ENCODE measurements at regions not wholly inside any gene's neighbourhood (a gene's known extent, or its start where the extent isn't known, plus 50 kb on each side); places are given as distances from the start of the nearest gene placed in this dataset.
A peak's percentile ranks its signal among the peaks of the same experiment; 100 is the strongest.

DNA sequence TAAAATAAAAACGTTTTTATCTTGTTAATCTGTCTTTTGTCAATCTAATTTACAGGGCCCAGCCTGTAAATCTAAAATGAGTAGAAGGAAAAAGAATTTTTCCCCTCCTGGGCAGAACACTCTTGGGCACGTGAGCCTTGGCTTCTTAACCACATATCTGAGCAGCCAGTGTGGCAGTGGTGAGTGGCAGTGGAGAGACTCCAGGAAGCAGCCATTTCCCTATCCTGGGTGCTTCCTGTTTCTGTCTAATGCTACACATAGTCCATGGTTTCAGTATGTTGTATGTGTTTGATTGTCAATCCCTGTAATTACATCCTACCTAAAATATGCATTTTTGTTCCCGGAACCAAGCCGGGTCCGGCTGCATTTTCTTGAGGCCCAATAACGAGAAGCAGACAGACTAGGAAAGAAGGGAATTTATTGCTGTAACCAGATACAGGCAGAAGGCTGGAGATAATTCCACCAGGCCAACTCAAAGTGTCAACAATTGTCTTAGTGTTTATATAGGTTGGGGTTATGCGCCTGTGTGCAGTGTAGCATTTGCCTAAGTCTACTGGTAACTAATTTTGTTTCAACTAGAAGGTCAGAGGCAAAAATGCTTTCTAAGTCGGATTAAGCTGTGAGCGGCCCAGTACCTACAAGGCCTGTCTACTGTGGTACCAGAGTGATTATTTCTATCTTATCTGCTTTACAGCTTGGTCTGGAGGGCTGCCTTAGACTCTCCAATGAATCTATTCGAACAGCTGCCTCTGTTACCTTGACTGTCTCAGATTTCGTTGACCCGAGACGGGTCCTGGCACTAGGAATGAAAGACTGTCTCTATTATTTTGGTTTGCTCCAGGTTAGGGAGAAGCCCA lies 82.4 kb upstream of the RESF1 start:
- in situ Hi-C loops (cut with MboI; ENCODE audit: low pct_unique_long_range_greater_than_20kb, low sequenced_read_pairs, unreplicated experiment) = no loop called here
- no peak for DNase-seq (ENCODE audit: low spot score)
- no peak for TF ChIP-seq CTCF (IDR thresholded peaks at IDR 0.05; ENCODE audit: extremely low read depth, insufficient read depth, missing control alignments)

DNA sequence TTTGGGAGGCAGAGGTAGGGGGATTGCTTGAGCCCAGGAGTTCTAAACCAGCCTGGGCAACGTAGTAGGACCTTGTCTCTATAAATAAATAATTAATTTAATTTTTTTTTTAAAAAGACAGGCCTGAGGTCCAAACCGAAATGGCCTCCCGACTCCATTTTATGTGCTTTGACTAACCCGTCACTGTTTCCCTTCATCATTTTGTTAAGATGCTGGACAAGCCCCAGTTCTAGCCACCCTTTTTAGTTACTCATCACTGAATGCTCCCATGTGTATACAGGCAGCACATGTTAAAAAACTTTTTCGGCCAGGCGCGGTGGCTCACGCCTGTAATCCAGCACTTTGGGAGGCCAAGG lies 83.6 kb upstream of the RESF1 start:
- no peak for TF ChIP-seq CTCF (IDR thresholded peaks at IDR 0.05; ENCODE audit: extremely low read depth, insufficient read depth, missing control alignments)
- in situ Hi-C loops (cut with MboI; ENCODE audit: low pct_unique_long_range_greater_than_20kb, low sequenced_read_pairs, unreplicated experiment) = no loop called here
- no peak for DNase-seq (ENCODE audit: low spot score)

GRCh38 chr12:31874961-31875608 lies 84.1 kb upstream of the RESF1 start:
- no peak for TF ChIP-seq CTCF (IDR thresholded peaks at IDR 0.05; ENCODE audit: extremely low read depth, insufficient read depth, missing control alignments)
- in situ Hi-C loops (cut with MboI; ENCODE audit: low pct_unique_long_range_greater_than_20kb, low sequenced_read_pairs, unreplicated experiment) = no loop called here
- DNase-seq (ENCODE audit: low spot score) = peak; percentile 65

DNA sequence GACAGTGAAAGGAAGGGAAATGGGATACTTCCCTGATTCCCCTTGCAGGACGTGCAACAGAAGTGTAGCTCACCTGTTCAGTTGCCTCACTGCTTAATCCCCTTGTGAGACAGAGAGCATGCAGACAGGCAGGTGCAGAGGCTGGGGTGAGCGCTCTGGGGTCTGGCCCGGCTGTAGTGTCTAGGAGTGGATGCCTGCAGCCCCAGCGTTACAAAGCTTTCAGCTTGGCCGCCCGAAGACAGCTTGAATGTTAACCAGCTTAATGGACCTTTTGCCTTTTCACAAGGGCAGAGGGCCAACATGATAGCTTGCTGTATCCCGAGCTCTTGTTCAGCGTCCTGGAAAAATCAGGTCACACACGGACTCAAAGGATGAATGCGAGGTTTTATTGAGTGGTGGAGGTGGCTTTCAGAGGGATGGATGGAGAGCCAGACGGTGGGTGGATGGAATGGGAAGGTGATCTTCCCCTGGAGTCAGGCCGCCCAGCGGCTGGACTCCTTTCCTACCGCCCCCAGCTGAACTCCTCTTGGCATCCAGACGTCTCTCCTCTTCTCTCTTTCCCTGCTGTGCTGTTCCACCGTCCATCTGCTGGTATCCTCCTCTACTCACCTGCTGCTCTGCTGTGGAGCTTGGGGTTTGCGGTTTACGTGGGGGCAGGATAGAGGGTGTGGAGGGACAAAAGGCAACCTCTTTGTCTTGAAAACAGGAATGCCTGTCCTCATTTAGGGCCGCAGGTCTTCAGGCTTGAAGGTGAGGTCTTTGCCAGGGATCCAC lies 86.2 kb upstream of the RESF1 start:
- DNase-seq (ENCODE audit: low spot score) = no peak
- in situ Hi-C loops (cut with MboI; ENCODE audit: low pct_unique_long_range_greater_than_20kb, low sequenced_read_pairs, unreplicated experiment) = no loop called here
- TF ChIP-seq CTCF (IDR thresholded peaks at IDR 0.05; ENCODE audit: extremely low read depth, insufficient read depth, missing control alignments) = no peak

GRCh38 chr12:31869972-31870371 lies 89.2 kb upstream of the RESF1 start:
- DNase-seq (ENCODE audit: low spot score) = no peak
- in situ Hi-C loops (cut with MboI; ENCODE audit: low pct_unique_long_range_greater_than_20kb, low sequenced_read_pairs, unreplicated experiment) = no loop called here
- TF ChIP-seq CTCF (IDR thresholded peaks at IDR 0.05; ENCODE audit: extremely low read depth, insufficient read depth, missing control alignments) = no peak

DNA sequence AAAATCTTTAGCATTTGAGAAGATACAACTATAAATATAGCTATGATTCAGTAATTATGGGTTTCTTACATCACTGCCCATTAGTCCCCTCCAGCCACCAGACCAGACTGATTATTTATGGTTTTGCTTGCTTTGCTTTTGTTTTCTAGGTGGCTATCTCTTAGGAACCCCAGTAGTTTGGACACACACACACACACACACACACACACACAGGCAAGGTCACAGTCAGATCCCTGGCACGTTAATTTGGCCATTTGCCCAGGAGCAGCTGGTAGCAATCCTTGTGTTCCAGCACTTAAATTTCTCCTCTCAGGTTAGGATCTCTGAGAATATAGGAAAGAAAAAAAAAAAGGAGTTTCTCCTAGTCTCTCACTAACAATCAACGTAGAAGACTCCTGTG lies 90.2 kb upstream of the RESF1 start:
- no peak for DNase-seq (ENCODE audit: low spot score)
- in situ Hi-C loops (cut with MboI; ENCODE audit: low pct_unique_long_range_greater_than_20kb, low sequenced_read_pairs, unreplicated experiment) = no loop called here
- no peak for TF ChIP-seq CTCF (IDR thresholded peaks at IDR 0.05; ENCODE audit: extremely low read depth, insufficient read depth, missing control alignments)
